CD14-positive monocyte (primary cell): ENCODE measurements at regions not wholly inside any gene's neighbourhood (a gene's known extent, or its start where the extent isn't known, plus 50 kb on each side); places are given as distances from the start of the nearest gene placed in this dataset.

ENCODE experiments used
- DNase-seq, 3 donors: peaks; one replicate each; pipeline ENCODE4 v3.0.0-alpha.2; 2011 to 2022
- H2AFZ ChIP-seq: 2 replicates; pipeline ENCODE4 v1.6.0; 2012; ENCODE audit warnings: mild to moderate bottlenecking, low read depth, low read length, inconsistent platforms; ENCODE audit not compliant: insufficient read depth, poor library complexity, severe bottlenecking
- H3K27ac ChIP-seq, 2 donors: 1 replicate in 1 of 2; 2 replicates in 1 of 2; pipeline ENCODE4 v1.5.1; 2012 to 2013; ENCODE audit warnings: low read length in 2 of 2, control low read depth in 1 of 2, inconsistent platforms in 1 of 2, low read depth in 1 of 2, mild to moderate bottlenecking in 1 of 2
- H3K27me3 ChIP-seq, 2 donors: one replicate each; pipeline versions ENCODE4 v1.6.0 to v1.6.1; 2011 to 2013; ENCODE audit warnings: low read length in 2 of 2; ENCODE audit not compliant: control insufficient read depth in 2 of 2, insufficient read depth in 2 of 2
- H3K36me3 ChIP-seq, 2 donors: replicated peaks in 1 of 2; 1 replicate in 1 of 2; 2 replicates in 1 of 2; pipeline versions ENCODE4 v1.5.1 to v1.6.1; 2012 to 2013; ENCODE audit warnings: low read length in 2 of 2, control low read depth in 1 of 2, inconsistent platforms in 1 of 2, mild to moderate bottlenecking in 1 of 2; ENCODE audit not compliant: insufficient read depth in 2 of 2, control insufficient read depth in 1 of 2
- H3K4me1 ChIP-seq, 2 donors: 1 replicate in 1 of 2; 2 replicates in 1 of 2; pipeline versions ENCODE4 v1.5.1 to v1.6.1; 2012 to 2013; ENCODE audit warnings: low read length in 2 of 2, control low read depth in 1 of 2, inconsistent platforms in 1 of 2, mild to moderate bottlenecking in 1 of 2, moderate library complexity in 1 of 2; ENCODE audit not compliant: insufficient read depth in 2 of 2, control insufficient read depth in 1 of 2
- H3K4me2 ChIP-seq: replicated peaks from 2 replicates; pipeline ENCODE3; 2012; ENCODE audit warnings: low read length, moderate library complexity, mild to moderate bottlenecking; ENCODE audit not compliant: poor library complexity, severe bottlenecking; ENCODE audit errors: extremely low read depth
- H3K4me3 ChIP-seq, 3 experiments: fragments of 200-600 bp in 1 of 3; sonication (generic) in 1 of 3; replicated peaks in 1 of 3; 1 replicate in 2 of 3; 2 replicates in 1 of 3; pipeline ENCODE4 v1.5.1; 2011 to 2013; ENCODE audit warnings: low read length in 3 of 3, mild to moderate bottlenecking in 3 of 3, control low read depth in 2 of 3, low read depth in 2 of 3, inconsistent platforms in 1 of 3, moderate library complexity in 1 of 3
- H3K79me2 ChIP-seq: 2 replicates; pipeline ENCODE4 v1.6.0; 2012; ENCODE audit warnings: mild to moderate bottlenecking, control low read depth, inconsistent platforms, low read length, moderate library complexity; ENCODE audit not compliant: insufficient read depth
- H3K9ac ChIP-seq: 2 replicates; pipeline ENCODE4 v1.6.0; 2017; ENCODE audit warnings: low read length, mild to moderate bottlenecking; ENCODE audit not compliant: insufficient read depth, poor library complexity, severe bottlenecking
- H3K9me3 ChIP-seq, 2 donors: replicated peaks in 1 of 2; 1 replicate in 1 of 2; 2 replicates in 1 of 2; pipeline versions ENCODE4 v1.5.1 to v1.6.1; 2012 to 2013; ENCODE audit warnings: low read length in 2 of 2, control low read depth in 1 of 2; ENCODE audit not compliant: control insufficient read depth in 1 of 2, insufficient read depth in 1 of 2
- H4K20me1 ChIP-seq: 2 replicates; pipeline ENCODE4 v1.6.0; 2012; ENCODE audit warnings: mild to moderate bottlenecking, low read length, control low read depth, moderate library complexity; ENCODE audit not compliant: insufficient read depth
- H3K27ac Mint-ChIP-seq, 7 donors: one replicate each; pipeline ENCODE4 v1.8.0; 2020; ENCODE audit warnings: mild to moderate bottlenecking in 7 of 7, mixed read lengths in 7 of 7, moderate library complexity in 6 of 7, inconsistent platforms in 2 of 7
- H3K27me3 Mint-ChIP-seq, 3 donors: one replicate each; pipeline ENCODE4 v1.8.0; 2021 to 2022; ENCODE audit warnings: low read depth in 3 of 3, mild to moderate bottlenecking in 3 of 3, mixed read lengths in 3 of 3, moderate library complexity in 3 of 3, inconsistent platforms in 1 of 3
- H3K36me3 Mint-ChIP-seq, 2 donors: one replicate each; pipeline ENCODE4 v1.8.0; 2020; ENCODE audit warnings: mixed read lengths in 2 of 2, inconsistent platforms in 1 of 2, mild to moderate bottlenecking in 1 of 2
- H3K4me1 Mint-ChIP-seq: one replicate; pipeline ENCODE4 v1.8.0; 2020; ENCODE audit warnings: mild to moderate bottlenecking, mixed read lengths
- H3K4me3 Mint-ChIP-seq, 2 donors: one replicate each; pipeline ENCODE4 v1.8.0; 2020; ENCODE audit warnings: mild to moderate bottlenecking in 2 of 2, mixed read lengths in 2 of 2, moderate library complexity in 1 of 2
- H3K9me3 Mint-ChIP-seq, 7 donors: one replicate each; pipeline ENCODE4 v1.8.0; 2020 to 2022; ENCODE audit warnings: mixed read lengths in 7 of 7, mild to moderate bottlenecking in 6 of 7, moderate library complexity in 6 of 7, inconsistent platforms in 2 of 7
- CTCF ChIP-seq: fragments of 200-600 bp; IDR thresholded peaks from one replicate; pipeline ENCODE4 v1.8.0; 2022; ENCODE audit warnings: antibody characterized with exemption, mild to moderate bottlenecking
- WGBS: methylation state at CpG from one replicate; pipeline ENCODE4 v1.1.5; 2013; ENCODE audit warnings: missing lambda C conversion rate; ENCODE audit not compliant: insufficient coverage; 5-methylcytosine and 5-hydroxymethylcytosine counted together
- intact Hi-C, 2 donors: fragments of 100-400 bp; cut with micrococcal nuclease; formaldehyde crosslinking; loops; one replicate each; pipeline versions ENCODE4 v1.15.0 to v1.15.1; 2023

GRCh38 chr5:1945606-1946005 is 62.9 kb upstream of the IRX4 start:
- Histone ChIP-seq H3K36me3 (no peaks in the 10 kb centered on the region), H3K9me3 (no peaks in the 10 kb centered on the region), H3K4me1 (no peaks in the 10 kb centered on the region), H3K9ac (no peak overlapping the region), H3K27me3 (no peaks in the 10 kb centered on the region), H4K20me1 (no peaks in the 10 kb centered on the region), H2AFZ (no peak overlapping the region), H3K4me2 (no peak overlapping the region), H3K79me2 (no peaks in the 10 kb centered on the region), H3K4me3 (no peak overlapping the region), H3K27ac (no peak overlapping the region)
- intact Hi-C loops = no loop called here
- peaks cover 0 to 3% (median 0%) of the 10 kb centered on the region in 7 donors for H3K9me3 Mint-ChIP-seq
- TF ChIP-seq CTCF = no peak
- no peak for DNase-seq
- no peak overlapping the region for H3K27ac Mint-ChIP-seq
- H3K4me3 Mint-ChIP-seq = no peak overlapping the region
- peaks cover 5 to 13% (median 7%) of the 10 kb centered on the region in 3 donors for H3K27me3 Mint-ChIP-seq
- H3K4me1 Mint-ChIP-seq = no peaks in the 10 kb centered on the region
- no peaks in the 10 kb centered on the region for H3K36me3 Mint-ChIP-seq
- 75% methylated on average over 11 of the region's 13 CpGs for WGBS

GRCh38 chr5:1944408-1944807 is 61.7 kb upstream of the IRX4 start:
- Histone ChIP-seq H4K20me1 (no peaks in the 10 kb centered on the region), H3K36me3 (no peaks in the 10 kb centered on the region), H2AFZ (no peak overlapping the region), H3K79me2 (no peaks in the 10 kb centered on the region), H3K4me1 (no peaks in the 10 kb centered on the region), H3K4me3 (no peak overlapping the region), H3K4me2 (no peak overlapping the region), H3K9me3 (no peaks in the 10 kb centered on the region), H3K9ac (no peak overlapping the region), H3K27me3 (no peaks in the 10 kb centered on the region), H3K27ac (no peak overlapping the region)
- 62% methylated on average over 4 of the region's 10 CpGs for WGBS
- Mint-ChIP-seq H3K27ac (no peak overlapping the region), H3K27me3 (peaks cover 7 to 11% (median 10%) of the 10 kb centered on the region in 3 donors), H3K9me3 (peaks cover 0 to 3% (median 0%) of the 10 kb centered on the region in 7 donors), H3K36me3 (no peaks in the 10 kb centered on the region), H3K4me3 (no peak overlapping the region), H3K4me1 (no peaks in the 10 kb centered on the region)
- intact Hi-C loops = no loop called here
- no peak for DNase-seq
- no peak for TF ChIP-seq CTCF
